ENCODE measurements at regions not wholly inside any gene's neighbourhood (a gene's known extent, or its start where the extent isn't known, plus 50 kb on each side); places are given as distances from the start of the nearest gene placed in this dataset.

DNA sequence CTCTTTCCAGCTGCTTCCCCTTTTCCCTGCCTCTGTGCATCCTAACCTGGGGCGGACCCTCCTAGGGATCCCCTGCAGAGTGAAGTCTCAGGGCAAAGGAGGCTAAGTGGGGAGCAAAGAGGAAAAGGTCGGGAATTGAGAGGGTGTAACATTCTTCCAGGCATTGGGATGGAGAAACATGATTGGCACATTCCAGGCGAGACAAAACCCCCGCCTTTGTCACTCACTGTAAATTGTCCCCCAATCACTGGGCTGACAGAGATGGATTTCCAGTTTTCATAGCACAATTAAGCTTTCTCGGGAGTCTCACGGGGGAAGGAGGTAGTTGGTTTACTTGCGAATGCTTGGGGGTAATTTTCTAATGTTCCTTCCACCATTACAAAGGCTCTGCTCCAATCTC lies 74.9 kb downstream of the MIAT start:
- DNase-seq (ENCODE audit: extremely low read depth, insufficient read length) = no peak
- TF ChIP-seq, protein P1, sequence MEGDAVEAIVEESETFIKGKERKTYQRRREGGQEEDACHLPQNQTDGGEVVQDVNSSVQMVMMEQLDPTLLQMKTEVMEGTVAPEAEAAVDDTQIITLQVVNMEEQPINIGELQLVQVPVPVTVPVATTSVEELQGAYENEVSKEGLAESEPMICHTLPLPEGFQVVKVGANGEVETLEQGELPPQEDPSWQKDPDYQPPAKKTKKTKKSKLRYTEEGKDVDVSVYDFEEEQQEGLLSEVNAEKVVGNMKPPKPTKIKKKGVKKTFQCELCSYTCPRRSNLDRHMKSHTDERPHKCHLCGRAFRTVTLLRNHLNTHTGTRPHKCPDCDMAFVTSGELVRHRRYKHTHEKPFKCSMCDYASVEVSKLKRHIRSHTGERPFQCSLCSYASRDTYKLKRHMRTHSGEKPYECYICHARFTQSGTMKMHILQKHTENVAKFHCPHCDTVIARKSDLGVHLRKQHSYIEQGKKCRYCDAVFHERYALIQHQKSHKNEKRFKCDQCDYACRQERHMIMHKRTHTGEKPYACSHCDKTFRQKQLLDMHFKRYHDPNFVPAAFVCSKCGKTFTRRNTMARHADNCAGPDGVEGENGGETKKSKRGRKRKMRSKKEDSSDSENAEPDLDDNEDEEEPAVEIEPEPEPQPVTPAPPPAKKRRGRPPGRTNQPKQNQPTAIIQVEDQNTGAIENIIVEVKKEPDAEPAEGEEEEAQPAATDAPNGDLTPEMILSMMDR (IDR thresholded peaks at IDR 0.05; ENCODE audit: insufficient read depth, low read length, poor library complexity, severe bottlenecking) = no peak
- H3K4me3 ChIP-seq (replicated peaks; ENCODE audit: low read depth, low read length) = no peak overlapping the region
- no peaks in the 10 kb centered on the region for H3K27me3 ChIP-seq (replicated peaks; ENCODE audit: control insufficient read depth, insufficient read depth, low read length)
- no peaks in the 10 kb centered on the region for H3K36me3 ChIP-seq (ENCODE audit: control insufficient read depth, insufficient read depth, low read length)

DNA sequence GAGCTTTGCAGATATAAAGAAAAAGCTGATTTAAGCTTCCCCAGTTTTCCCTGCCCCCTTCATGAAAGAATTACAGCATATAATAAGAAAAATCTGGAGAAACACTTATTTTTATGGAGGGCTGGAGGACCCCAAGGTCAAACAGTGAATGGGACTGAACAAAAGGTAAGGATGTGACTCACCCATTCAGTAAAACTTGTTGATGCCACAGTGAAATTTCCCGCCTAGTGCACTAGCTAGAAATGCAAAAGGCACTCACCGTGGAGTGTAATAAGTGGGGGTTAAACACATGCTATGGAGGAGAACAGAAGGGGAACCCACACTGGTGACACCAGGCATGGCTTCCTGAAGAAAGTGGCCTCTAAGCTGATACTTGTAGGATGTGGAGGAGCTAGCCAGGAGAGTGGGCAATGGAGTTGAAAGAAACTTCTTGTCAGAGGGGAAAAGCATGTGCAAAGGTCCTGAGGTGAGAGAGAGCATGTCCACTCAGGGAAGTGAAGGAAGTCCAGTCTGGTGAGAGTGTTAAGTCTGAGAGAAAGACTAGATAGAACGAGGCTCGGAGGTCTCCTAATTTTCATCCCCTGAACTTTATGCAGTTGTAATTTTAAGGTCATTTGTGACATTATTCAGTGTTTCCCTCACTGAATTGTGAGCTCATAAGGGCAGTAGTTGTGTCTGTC lies 77.1 kb downstream of the MIAT start:
- Histone ChIP-seq H3K4me3 (replicated peaks; ENCODE audit: low read depth, low read length) (no peak overlapping the region), H3K36me3 (ENCODE audit: control insufficient read depth, insufficient read depth, low read length) (no peaks in the 10 kb centered on the region; the same call in 1 of the 2 replicates), H3K27me3 (replicated peaks; ENCODE audit: control insufficient read depth, insufficient read depth, low read length) (no peaks in the 10 kb centered on the region)
- TF ChIP-seq, protein P1 (IDR thresholded peaks at IDR 0.05; ENCODE audit: insufficient read depth, low read length, poor library complexity, severe bottlenecking) = no peak
- no peak for DNase-seq (ENCODE audit: extremely low read depth, insufficient read length)

DNA sequence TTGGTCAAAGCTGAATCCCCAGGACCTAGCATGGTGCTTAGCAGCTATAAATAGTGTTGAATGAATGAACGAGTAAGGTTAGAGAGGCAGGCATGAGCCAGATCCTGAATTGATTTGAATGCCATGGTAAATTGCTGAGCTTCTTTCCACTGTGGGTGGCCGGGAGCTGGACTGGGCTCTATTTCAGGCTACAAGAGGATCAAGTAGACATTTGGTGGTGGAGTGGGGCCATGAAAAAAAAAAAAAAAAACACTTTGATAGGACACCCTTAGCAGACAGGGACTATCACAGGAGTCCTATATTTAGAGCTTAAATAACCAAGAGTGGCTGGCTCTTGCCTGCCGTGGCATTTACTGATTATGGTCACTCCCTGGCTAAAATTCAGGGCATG lies 77.6 kb downstream of the MIAT start:
- Histone ChIP-seq H3K36me3 (ENCODE audit: control insufficient read depth, insufficient read depth, low read length) (no peaks in the 10 kb centered on the region; the same call in 1 of the 2 replicates), H3K4me3 (replicated peaks; ENCODE audit: low read depth, low read length) (no peak overlapping the region), H3K27me3 (replicated peaks; ENCODE audit: control insufficient read depth, insufficient read depth, low read length) (no peaks in the 10 kb centered on the region)
- TF ChIP-seq, protein P1 (IDR thresholded peaks at IDR 0.05; ENCODE audit: insufficient read depth, low read length, poor library complexity, severe bottlenecking) = no peak
- no peak for DNase-seq (ENCODE audit: extremely low read depth, insufficient read length)

DNA sequence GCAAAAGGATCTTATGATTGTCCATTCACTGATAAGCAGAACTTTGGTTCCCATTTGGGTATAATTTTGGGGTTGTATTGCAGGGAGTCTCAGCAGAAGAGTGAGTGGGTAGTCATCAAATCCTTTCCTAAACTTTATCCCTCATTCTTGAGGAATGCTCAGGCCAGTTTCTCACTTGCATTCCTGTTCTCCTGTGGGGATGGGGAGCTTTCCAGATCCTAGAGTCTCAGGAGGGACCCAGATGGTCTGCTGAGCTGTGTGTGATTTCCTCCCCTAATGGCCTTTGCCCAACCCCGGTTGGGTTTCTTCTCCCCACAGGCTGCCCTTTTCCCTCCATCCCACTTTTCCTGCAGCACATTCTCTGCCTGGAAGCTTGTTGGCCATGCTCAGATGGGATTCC lies 79.9 kb downstream of the MIAT start:
- Histone ChIP-seq H3K27me3 (replicated peaks; ENCODE audit: control insufficient read depth, insufficient read depth, low read length) (no peaks in the 10 kb centered on the region), H3K36me3 (ENCODE audit: control insufficient read depth, insufficient read depth, low read length) (no peaks in the 10 kb centered on the region; the same call in 1 of the 2 replicates), H3K4me3 (replicated peaks; ENCODE audit: low read depth, low read length) (no peak overlapping the region)
- DNase-seq (ENCODE audit: extremely low read depth, insufficient read length) = no peak
- TF ChIP-seq, protein P1 (IDR thresholded peaks at IDR 0.05; ENCODE audit: insufficient read depth, low read length, poor library complexity, severe bottlenecking) = no peak

DNA sequence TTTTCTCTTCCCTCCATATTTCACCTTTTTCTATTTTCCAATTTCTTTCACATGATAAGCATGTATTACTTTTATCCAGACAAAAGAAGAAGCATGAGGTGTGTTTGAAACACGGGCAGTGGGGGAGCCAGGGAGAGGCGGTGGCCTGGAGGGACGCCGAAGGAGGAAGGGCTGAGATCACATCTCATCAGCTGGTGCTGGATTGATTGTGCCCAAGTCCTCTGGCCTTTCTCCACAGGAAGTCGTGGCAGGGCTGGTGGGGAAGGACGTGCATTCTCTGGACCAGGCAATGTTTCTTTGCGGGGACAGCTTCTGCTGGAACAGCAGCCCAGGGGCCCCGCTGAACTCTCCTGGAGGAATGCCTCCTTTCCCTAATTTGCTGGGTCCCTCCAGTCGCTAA lies 82.9 kb downstream of the MIAT start:
- no peak for DNase-seq (ENCODE audit: extremely low read depth, insufficient read length)
- Histone ChIP-seq H3K4me3 (replicated peaks; ENCODE audit: low read depth, low read length) (no peak overlapping the region), H3K36me3 (ENCODE audit: control insufficient read depth, insufficient read depth, low read length) (no peaks in the 10 kb centered on the region; the same call in 1 of the 2 replicates), H3K27me3 (replicated peaks; ENCODE audit: control insufficient read depth, insufficient read depth, low read length) (no peaks in the 10 kb centered on the region)
- TF ChIP-seq, protein P1 (IDR thresholded peaks at IDR 0.05; ENCODE audit: insufficient read depth, low read length, poor library complexity, severe bottlenecking) = no peak

DNA sequence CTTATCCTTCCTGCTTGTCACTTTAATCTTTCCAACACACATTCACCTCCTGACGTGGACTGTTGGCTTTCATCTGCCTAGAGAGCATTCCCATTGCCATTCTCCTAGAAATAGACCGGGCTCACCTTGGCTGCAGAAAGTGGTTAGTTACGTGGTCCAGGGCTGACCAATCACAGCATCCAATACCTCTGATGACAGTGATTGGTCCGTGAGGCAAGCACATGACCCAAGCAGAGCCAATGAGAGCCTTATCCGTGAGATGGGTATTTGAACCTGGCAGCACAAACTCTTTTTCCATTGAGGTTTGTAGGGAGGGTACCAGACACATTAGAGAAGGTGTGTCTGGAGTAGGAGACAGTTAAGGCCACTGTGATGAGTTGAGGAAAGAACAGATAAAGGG lies 85.8 kb downstream of the MIAT start:
- Histone ChIP-seq H3K27me3 (replicated peaks; ENCODE audit: control insufficient read depth, insufficient read depth, low read length) (no peaks in the 10 kb centered on the region), H3K36me3 (ENCODE audit: control insufficient read depth, insufficient read depth, low read length) (no peaks in the 10 kb centered on the region), H3K4me3 (replicated peaks; ENCODE audit: low read depth, low read length) (no peak overlapping the region)
- no peak for DNase-seq (ENCODE audit: extremely low read depth, insufficient read length)
- TF ChIP-seq, protein P1 (IDR thresholded peaks at IDR 0.05; ENCODE audit: insufficient read depth, low read length, poor library complexity, severe bottlenecking) = no peak

Data from GM06990 (cell line).